Liver (tissue), 8 donors: ENCODE measurements at regions not wholly inside any gene's neighbourhood (a gene's known extent, or its start where the extent isn't known, plus 50 kb on each side); places are given as distances from the start of the nearest gene placed in this dataset.

Experiments used
- DNase-seq: peaks from one replicate; pipeline ENCODE4 v3.0.0-alpha.2; 2017; ENCODE audit warnings: low spot score
- H3K27ac ChIP-seq, 2 donors: one replicate each; pipeline ENCODE4 v1.7.0; 2013; ENCODE audit warnings: inconsistent platforms in 2 of 2, low read length in 2 of 2, control low read depth in 1 of 2, low read depth in 1 of 2, mild to moderate bottlenecking in 1 of 2
- H3K27me3 ChIP-seq, 4 donors: one replicate each; pipeline versions ENCODE4 v1.6.1 to v1.7.0; 2013; ENCODE audit warnings: low read length in 3 of 4, inconsistent platforms in 1 of 4, mild to moderate bottlenecking in 1 of 4, moderate library complexity in 1 of 4; ENCODE audit not compliant: control insufficient read depth in 4 of 4, insufficient read depth in 4 of 4
- H3K36me3 ChIP-seq, 4 donors: one replicate each; pipeline versions ENCODE4 v1.6.1 to v1.7.0; 2013; ENCODE audit warnings: low read length in 3 of 4, mild to moderate bottlenecking in 3 of 4, low read depth in 1 of 4, moderate library complexity in 1 of 4; ENCODE audit not compliant: control insufficient read depth in 4 of 4, insufficient read depth in 3 of 4
- H3K4me1 ChIP-seq, 4 donors: one replicate each; pipeline versions ENCODE4 v1.6.1 to v1.7.0; 2013; ENCODE audit warnings: low read length in 3 of 4, mild to moderate bottlenecking in 3 of 4, moderate library complexity in 1 of 4; ENCODE audit not compliant: control insufficient read depth in 4 of 4, insufficient read depth in 4 of 4
- H3K4me3 ChIP-seq, 3 donors: one replicate each; pipeline versions ENCODE4 v1.6.1 to v1.7.0; 2013; ENCODE audit warnings: low read length in 3 of 3, control low read depth in 1 of 3, low read depth in 1 of 3, mild to moderate bottlenecking in 1 of 3
- H3K9ac ChIP-seq, 2 donors: one replicate each; pipeline ENCODE4 v1.7.0; 2013; ENCODE audit warnings: low read length in 2 of 2, mild to moderate bottlenecking in 2 of 2, moderate library complexity in 2 of 2, control low read depth in 1 of 2, low read depth in 1 of 2
- H3K9me3 ChIP-seq, 4 donors: one replicate each; pipeline versions ENCODE4 v1.6.1 to v1.7.0; 2013; ENCODE audit warnings: low read length in 3 of 4; ENCODE audit not compliant: control insufficient read depth in 4 of 4
- ATF3 ChIP-seq: IDR thresholded peaks from 2 replicates; pipeline ENCODE4 v1.6.1; 2016; ENCODE audit warnings: antibody characterized with exemption
- EGR1 ChIP-seq, 2 donors: IDR thresholded peaks; 2 replicates each; pipeline ENCODE4 v1.6.1; 2016 to 2018; ENCODE audit warnings: antibody characterized with exemption in 2 of 2, low read depth in 2 of 2
- FOXA1 ChIP-seq: IDR thresholded peaks from 2 replicates; pipeline ENCODE4 v1.6.1; 2016; ENCODE audit warnings: antibody characterized with exemption
- FOXA2 ChIP-seq: IDR thresholded peaks from 2 replicates; pipeline ENCODE4 v1.6.1; 2016; ENCODE audit warnings: antibody characterized with exemption
- GABPA ChIP-seq, 2 donors: IDR thresholded peaks in 1 of 2; conservative IDR thresholded peaks in 1 of 2; 2 replicates each; pipeline ENCODE4 v1.6.1; 2016; ENCODE audit warnings: antibody characterized with exemption in 2 of 2, mild to moderate bottlenecking in 1 of 2, moderate library complexity in 1 of 2
- HNF4A ChIP-seq, 2 donors: conservative IDR thresholded peaks; 2 replicates each; pipeline ENCODE4 v1.6.1; 2016; ENCODE audit warnings: antibody characterized with exemption in 2 of 2, mild to moderate bottlenecking in 2 of 2
- HNF4G ChIP-seq: IDR thresholded peaks from 2 replicates; pipeline ENCODE4 v1.6.1; 2016; ENCODE audit warnings: antibody characterized with exemption
- JUND ChIP-seq, 2 donors: IDR thresholded peaks; 2 replicates each; pipeline ENCODE4 v1.6.1; 2016; ENCODE audit warnings: antibody characterized with exemption in 2 of 2
- MAX ChIP-seq: IDR thresholded peaks from 2 replicates; pipeline ENCODE4 v1.6.1; 2016; ENCODE audit warnings: antibody characterized with exemption
- NR2F2 ChIP-seq: IDR thresholded peaks from 2 replicates; pipeline ENCODE4 v1.6.1; 2016; ENCODE audit warnings: antibody characterized with exemption
- RAD21 ChIP-seq, 2 donors: IDR thresholded peaks; 2 replicates each; pipeline ENCODE4 v1.6.1; 2016; ENCODE audit warnings: antibody characterized with exemption in 2 of 2, mild to moderate bottlenecking in 2 of 2
- REST ChIP-seq: IDR thresholded peaks from 2 replicates; pipeline ENCODE4 v1.6.1; 2016; ENCODE audit warnings: antibody characterized with exemption, mild to moderate bottlenecking
- RXRA ChIP-seq, 2 donors: IDR thresholded peaks; 2 replicates each; pipeline ENCODE4 v1.6.1; 2017 to 2018; ENCODE audit warnings: antibody characterized with exemption in 2 of 2, mild to moderate bottlenecking in 1 of 2
- SP1 ChIP-seq: IDR thresholded peaks from 2 replicates; pipeline ENCODE4 v1.6.1; 2018; ENCODE audit warnings: antibody characterized with exemption, mild to moderate bottlenecking
- TAF1 ChIP-seq: conservative IDR thresholded peaks from 2 replicates; pipeline ENCODE4 v1.6.1; 2016; ENCODE audit warnings: antibody characterized with exemption, mild to moderate bottlenecking
- YY1 ChIP-seq: IDR thresholded peaks from 2 replicates; pipeline ENCODE4 v1.6.1; 2016; ENCODE audit warnings: antibody characterized with exemption, mild to moderate bottlenecking
- WGBS: extraction: QIAGEN DNeasy Blood & Tissue Kit; methylation state at CpG from one replicate; pipeline ENCODE4 v1.1.7; 2013; 5-methylcytosine and 5-hydroxymethylcytosine counted together
- TF ChIP-seq, protein P1 (sequence below): IDR thresholded peaks from 2 replicates; pipeline ENCODE4 v1.6.1; 2016; ENCODE audit warnings: antibody characterized with exemption
- TF ChIP-seq, protein P2 (sequence below): fragments of 150-350 bp; IDR thresholded peaks from 2 replicates; pipeline ENCODE4 v1.5.1; 2017; ENCODE audit warnings: improper control_type of control experiment, low read depth, low read length; ENCODE audit not compliant: missing input control
- donor health status: healthy.
- donor health status: healthy.
- donor health status: healthy.
- donor health status: healthy.
- donor health status: healthy.

DNA sequence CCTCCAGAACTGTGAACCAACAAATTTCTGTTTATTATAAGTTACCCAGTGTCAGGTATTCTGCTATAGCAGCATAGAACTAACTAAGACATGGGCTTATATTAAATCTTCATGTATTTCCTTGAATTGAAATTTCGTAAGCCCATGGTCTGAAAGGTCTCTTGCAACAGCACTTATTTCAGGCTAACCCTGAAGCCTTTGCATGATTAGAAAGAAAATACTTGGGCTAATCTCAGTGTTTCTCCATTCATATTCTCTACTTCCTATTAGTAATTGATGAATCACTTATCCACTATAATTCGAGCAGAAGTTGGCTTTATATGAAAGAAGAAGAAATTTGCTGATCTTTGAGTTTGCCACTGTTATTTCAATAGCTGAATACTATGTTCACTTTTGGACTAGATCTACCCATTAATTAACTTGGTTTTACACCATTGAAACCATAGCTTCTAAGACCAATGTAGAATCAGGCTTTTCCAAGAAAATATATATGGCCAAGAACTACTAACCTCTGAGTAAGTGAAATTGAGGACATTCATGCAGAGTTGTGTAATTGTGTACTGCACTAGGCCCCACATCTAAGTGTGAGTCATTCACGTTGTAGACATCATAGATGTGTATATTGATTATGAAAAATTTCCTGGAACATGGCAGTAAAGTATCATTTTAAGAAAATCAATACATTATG, 731.6 kb downstream of the SOCS6 start:
- WGBS, result 78% methylated on average over 3 of the region's 3 CpGs
- Histone ChIP-seq H3K4me3 (no peak overlapping the region), H3K27me3 (no peaks in the 10 kb centered on the region), H3K9ac (no peak overlapping the region), H3K4me1 (no peaks in the 10 kb centered on the region), H3K9me3 (no peaks in the 10 kb centered on the region), H3K36me3 (no peaks in the 10 kb centered on the region), H3K27ac (no peak overlapping the region)
- TF ChIP-seq HNF4G (no peak), FOXA1 (no peak), JUND (IDR thresholded peaks at IDR 0.05) (no peak), NR2F2 (no peak), FOXA2 (no peak), SP1 (no peak), REST (no peak), GABPA (IDR thresholded peaks at IDR 0.05 in 1 of 2, conservative IDR thresholded peaks at IDR 0.05 in 1 of 2) (no peak), ATF3 (no peak), RAD21 (IDR thresholded peaks at IDR 0.05) (no peak), YY1 (no peak), TAF1 (no peak)
- TF ChIP-seq, protein P1, sequence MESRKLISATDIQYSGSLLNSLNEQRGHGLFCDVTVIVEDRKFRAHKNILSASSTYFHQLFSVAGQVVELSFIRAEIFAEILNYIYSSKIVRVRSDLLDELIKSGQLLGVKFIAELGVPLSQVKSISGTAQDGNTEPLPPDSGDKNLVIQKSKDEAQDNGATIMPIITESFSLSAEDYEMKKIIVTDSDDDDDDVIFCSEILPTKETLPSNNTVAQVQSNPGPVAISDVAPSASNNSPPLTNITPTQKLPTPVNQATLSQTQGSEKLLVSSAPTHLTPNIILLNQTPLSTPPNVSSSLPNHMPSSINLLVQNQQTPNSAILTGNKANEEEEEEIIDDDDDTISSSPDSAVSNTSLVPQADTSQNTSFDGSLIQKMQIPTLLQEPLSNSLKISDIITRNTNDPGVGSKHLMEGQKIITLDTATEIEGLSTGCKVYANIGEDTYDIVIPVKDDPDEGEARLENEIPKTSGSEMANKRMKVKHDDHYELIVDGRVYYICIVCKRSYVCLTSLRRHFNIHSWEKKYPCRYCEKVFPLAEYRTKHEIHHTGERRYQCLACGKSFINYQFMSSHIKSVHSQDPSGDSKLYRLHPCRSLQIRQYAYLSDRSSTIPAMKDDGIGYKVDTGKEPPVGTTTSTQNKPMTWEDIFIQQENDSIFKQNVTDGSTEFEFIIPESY, result no peak
- no peak for DNase-seq

DNA sequence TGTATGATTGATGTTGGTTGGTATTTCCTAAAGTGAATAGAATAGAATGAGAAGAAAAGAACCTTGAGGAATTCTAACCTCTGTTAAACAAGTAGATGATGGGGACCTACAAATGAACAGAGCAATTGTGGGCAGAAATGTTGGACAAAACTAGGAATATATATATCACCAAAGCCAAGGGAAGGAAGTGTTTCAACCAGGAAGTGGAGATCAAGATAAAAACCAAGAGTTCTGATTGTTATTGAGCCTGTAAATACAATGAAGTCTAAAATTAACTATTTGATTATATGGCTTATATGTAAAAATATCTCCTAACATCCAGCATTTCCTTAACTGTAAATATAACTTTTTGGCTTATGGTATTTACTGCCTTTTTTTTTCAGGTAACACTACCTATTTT, 730.0 kb downstream of the SOCS6 start:
- Histone ChIP-seq H3K4me1 (no peaks in the 10 kb centered on the region), H3K36me3 (no peaks in the 10 kb centered on the region), H3K9ac (no peak overlapping the region), H3K9me3 (no peaks in the 10 kb centered on the region), H3K4me3 (no peak overlapping the region), H3K27me3 (no peaks in the 10 kb centered on the region), H3K27ac (no peak overlapping the region)
- TF ChIP-seq TAF1 (no peak), REST (no peak), FOXA1 (no peak), ATF3 (no peak), FOXA2 (no peak), MAX (no peak), NR2F2 (no peak), YY1 (no peak), RXRA (IDR thresholded peaks at IDR 0.05) (no peak), SP1 (no peak), EGR1 (IDR thresholded peaks at IDR 0.05; ENCODE audit: low read depth in 2 of 2) (no peak), HNF4A (conservative IDR thresholded peaks at IDR 0.05) (no peak), RAD21 (IDR thresholded peaks at IDR 0.05) (no peak), GABPA (IDR thresholded peaks at IDR 0.05 in 1 of 2, conservative IDR thresholded peaks at IDR 0.05 in 1 of 2) (no peak)
- TF ChIP-seq, protein P2, sequence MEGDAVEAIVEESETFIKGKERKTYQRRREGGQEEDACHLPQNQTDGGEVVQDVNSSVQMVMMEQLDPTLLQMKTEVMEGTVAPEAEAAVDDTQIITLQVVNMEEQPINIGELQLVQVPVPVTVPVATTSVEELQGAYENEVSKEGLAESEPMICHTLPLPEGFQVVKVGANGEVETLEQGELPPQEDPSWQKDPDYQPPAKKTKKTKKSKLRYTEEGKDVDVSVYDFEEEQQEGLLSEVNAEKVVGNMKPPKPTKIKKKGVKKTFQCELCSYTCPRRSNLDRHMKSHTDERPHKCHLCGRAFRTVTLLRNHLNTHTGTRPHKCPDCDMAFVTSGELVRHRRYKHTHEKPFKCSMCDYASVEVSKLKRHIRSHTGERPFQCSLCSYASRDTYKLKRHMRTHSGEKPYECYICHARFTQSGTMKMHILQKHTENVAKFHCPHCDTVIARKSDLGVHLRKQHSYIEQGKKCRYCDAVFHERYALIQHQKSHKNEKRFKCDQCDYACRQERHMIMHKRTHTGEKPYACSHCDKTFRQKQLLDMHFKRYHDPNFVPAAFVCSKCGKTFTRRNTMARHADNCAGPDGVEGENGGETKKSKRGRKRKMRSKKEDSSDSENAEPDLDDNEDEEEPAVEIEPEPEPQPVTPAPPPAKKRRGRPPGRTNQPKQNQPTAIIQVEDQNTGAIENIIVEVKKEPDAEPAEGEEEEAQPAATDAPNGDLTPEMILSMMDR, result no peak
- DNase-seq, result no peak
